HEK293 (cell line): ENCODE measurements at regions not wholly inside any gene's neighbourhood (a gene's known extent, or its start where the extent isn't known, plus 50 kb on each side); places are given as distances from the start of the nearest gene placed in this dataset.

ENCODE experiments used
- EGR2 ChIP-seq: fragments of 450-650 bp; formaldehyde crosslinking; IDR thresholded peaks from 2 replicates; pipeline ENCODE4 v1.5.1; 2016; ENCODE audit warnings: low read depth, missing biosample characterization, missing genetic modification characterization
- ZFP41 ChIP-seq: fragments of 450-650 bp; formaldehyde crosslinking; IDR thresholded peaks from 2 replicates; pipeline ENCODE4 v1.5.1; 2016; ENCODE audit warnings: missing biosample characterization, missing genetic modification characterization, borderline replicate concordance
- ZNF138 ChIP-seq: fragments of 450-650 bp; formaldehyde crosslinking; IDR thresholded peaks from 2 replicates; pipeline ENCODE4 v1.5.1; 2016; ENCODE audit warnings: missing biosample characterization, missing genetic modification characterization, borderline replicate concordance
- ZNF558 ChIP-seq: fragments of 450-650 bp; formaldehyde crosslinking; IDR thresholded peaks from 2 replicates; pipeline ENCODE4 v1.5.1; 2016; ENCODE audit warnings: missing biosample characterization, missing genetic modification characterization
- ZNF600 ChIP-seq: fragments of 450-650 bp; formaldehyde crosslinking; IDR thresholded peaks from 2 replicates; pipeline ENCODE4 v1.5.1; 2016; ENCODE audit warnings: missing biosample characterization, missing genetic modification characterization
- ZNF747 ChIP-seq: fragments of 450-650 bp; formaldehyde crosslinking; IDR thresholded peaks from 2 replicates; pipeline ENCODE4 v1.5.1; 2016; ENCODE audit warnings: missing biosample characterization, missing genetic modification characterization
- ZNF768 ChIP-seq: fragments of 450-650 bp; formaldehyde crosslinking; IDR thresholded peaks from 2 replicates; pipeline ENCODE4 v1.5.1; 2018; ENCODE audit warnings: missing biosample characterization, mild to moderate bottlenecking, missing genetic modification characterization
- ZXDB ChIP-seq: fragments of 450-650 bp; formaldehyde crosslinking; IDR thresholded peaks from 2 replicates; pipeline ENCODE4 v1.5.1; 2016; ENCODE audit warnings: missing biosample characterization, missing genetic modification characterization
- TF ChIP-seq, protein P1 (sequence below): fragments of 450-650 bp; formaldehyde crosslinking; IDR thresholded peaks from 2 replicates; pipeline ENCODE4 v1.5.1; 2016; ENCODE audit warnings: missing biosample characterization, missing genetic modification characterization
- TF ChIP-seq, protein P2 (sequence below): fragments of 450-650 bp; formaldehyde crosslinking; IDR thresholded peaks from 2 replicates; pipeline ENCODE4 v1.5.1; 2017; ENCODE audit warnings: missing biosample characterization, mild to moderate bottlenecking, missing genetic modification characterization, moderate library complexity
- TF ChIP-seq, protein P3 (sequence below): sonication (generic); formaldehyde crosslinking; IDR thresholded peaks from 2 replicates; pipeline ENCODE4 v1.8.1; 2022; ENCODE audit warnings: mild to moderate bottlenecking, moderate library complexity, missing genetic modification reagents
- TF ChIP-seq, protein P4 (sequence below): fragments of 450-650 bp; formaldehyde crosslinking; IDR thresholded peaks from 2 replicates; pipeline ENCODE4 v1.5.1; 2016; ENCODE audit warnings: missing biosample characterization, missing genetic modification characterization, low read depth
- TF ChIP-seq, protein P5 (sequence below): fragments of 450-650 bp; formaldehyde crosslinking; IDR thresholded peaks from 2 replicates; pipeline ENCODE4 v1.5.1; 2016; ENCODE audit warnings: missing biosample characterization, missing genetic modification characterization
- TF ChIP-seq, protein P6 (sequence below): fragments of 450-650 bp; formaldehyde crosslinking; IDR thresholded peaks from 2 replicates; pipeline ENCODE4 v1.5.1; 2016; ENCODE audit warnings: missing biosample characterization, missing genetic modification characterization

DNA sequence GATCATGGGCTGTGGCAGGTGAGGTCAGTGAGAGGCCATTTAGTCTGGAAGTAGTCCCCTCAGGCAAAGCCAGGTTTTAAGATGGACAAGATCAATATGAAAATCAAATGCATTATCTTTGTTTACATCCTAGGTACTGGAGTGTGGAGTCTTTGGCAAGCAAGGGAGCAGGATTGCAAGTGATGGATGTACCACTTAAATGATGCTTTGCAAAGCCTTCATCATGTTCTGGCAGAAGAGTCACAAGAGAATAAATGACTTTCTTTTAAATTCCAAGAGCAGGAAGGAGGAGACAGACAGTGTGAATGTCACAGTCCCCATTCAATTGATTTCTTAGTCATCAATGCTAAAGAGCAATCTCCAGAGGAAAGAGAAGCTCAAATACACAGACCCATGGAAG, 908.3 kb downstream of the FAM181B start:
- TF ChIP-seq ZNF138 (tag by site-specific recombination) = no peak
- no peak for TF ChIP-seq ZNF558 (tag by site-specific recombination)
- no peak for TF ChIP-seq ZNF747 (tag by site-specific recombination)
- no peak for TF ChIP-seq ZNF600 (tag by site-specific recombination)
- TF ChIP-seq EGR2 (tag by site-specific recombination) = no peak
- TF ChIP-seq, protein P1, sequence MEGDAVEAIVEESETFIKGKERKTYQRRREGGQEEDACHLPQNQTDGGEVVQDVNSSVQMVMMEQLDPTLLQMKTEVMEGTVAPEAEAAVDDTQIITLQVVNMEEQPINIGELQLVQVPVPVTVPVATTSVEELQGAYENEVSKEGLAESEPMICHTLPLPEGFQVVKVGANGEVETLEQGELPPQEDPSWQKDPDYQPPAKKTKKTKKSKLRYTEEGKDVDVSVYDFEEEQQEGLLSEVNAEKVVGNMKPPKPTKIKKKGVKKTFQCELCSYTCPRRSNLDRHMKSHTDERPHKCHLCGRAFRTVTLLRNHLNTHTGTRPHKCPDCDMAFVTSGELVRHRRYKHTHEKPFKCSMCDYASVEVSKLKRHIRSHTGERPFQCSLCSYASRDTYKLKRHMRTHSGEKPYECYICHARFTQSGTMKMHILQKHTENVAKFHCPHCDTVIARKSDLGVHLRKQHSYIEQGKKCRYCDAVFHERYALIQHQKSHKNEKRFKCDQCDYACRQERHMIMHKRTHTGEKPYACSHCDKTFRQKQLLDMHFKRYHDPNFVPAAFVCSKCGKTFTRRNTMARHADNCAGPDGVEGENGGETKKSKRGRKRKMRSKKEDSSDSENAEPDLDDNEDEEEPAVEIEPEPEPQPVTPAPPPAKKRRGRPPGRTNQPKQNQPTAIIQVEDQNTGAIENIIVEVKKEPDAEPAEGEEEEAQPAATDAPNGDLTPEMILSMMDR = no peak
- no peak for TF ChIP-seq ZXDB (tag by site-specific recombination)
- TF ChIP-seq, protein P2, sequence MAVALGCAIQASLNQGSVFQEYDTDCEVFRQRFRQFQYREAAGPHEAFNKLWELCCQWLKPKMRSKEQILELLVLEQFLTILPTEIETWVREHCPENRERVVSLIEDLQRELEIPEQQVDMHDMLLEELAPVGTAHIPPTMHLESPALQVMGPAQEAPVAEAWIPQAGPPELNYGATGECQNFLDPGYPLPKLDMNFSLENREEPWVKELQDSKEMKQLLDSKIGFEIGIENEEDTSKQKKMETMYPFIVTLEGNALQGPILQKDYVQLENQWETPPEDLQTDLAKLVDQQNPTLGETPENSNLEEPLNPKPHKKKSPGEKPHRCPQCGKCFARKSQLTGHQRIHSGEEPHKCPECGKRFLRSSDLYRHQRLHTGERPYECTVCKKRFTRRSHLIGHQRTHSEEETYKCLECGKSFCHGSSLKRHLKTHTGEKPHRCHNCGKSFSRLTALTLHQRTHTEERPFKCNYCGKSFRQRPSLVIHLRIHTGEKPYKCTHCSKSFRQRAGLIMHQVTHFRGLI (tag by site-specific recombination) = no peak
- TF ChIP-seq, protein P3, sequence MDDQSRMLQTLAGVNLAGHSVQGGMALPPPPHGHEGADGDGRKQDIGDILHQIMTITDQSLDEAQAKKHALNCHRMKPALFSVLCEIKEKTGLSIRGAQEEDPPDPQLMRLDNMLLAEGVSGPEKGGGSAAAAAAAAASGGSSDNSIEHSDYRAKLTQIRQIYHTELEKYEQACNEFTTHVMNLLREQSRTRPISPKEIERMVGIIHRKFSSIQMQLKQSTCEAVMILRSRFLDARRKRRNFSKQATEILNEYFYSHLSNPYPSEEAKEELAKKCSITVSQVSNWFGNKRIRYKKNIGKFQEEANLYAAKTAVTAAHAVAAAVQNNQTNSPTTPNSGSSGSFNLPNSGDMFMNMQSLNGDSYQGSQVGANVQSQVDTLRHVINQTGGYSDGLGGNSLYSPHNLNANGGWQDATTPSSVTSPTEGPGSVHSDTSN (CRISPR knock-in tag) = no peak
- TF ChIP-seq, protein P4, sequence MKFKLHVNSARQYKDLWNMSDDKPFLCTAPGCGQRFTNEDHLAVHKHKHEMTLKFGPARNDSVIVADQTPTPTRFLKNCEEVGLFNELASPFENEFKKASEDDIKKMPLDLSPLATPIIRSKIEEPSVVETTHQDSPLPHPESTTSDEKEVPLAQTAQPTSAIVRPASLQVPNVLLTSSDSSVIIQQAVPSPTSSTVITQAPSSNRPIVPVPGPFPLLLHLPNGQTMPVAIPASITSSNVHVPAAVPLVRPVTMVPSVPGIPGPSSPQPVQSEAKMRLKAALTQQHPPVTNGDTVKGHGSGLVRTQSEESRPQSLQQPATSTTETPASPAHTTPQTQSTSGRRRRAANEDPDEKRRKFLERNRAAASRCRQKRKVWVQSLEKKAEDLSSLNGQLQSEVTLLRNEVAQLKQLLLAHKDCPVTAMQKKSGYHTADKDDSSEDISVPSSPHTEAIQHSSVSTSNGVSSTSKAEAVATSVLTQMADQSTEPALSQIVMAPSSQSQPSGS (tag by site-specific recombination) = no peak
- TF ChIP-seq, protein P5, sequence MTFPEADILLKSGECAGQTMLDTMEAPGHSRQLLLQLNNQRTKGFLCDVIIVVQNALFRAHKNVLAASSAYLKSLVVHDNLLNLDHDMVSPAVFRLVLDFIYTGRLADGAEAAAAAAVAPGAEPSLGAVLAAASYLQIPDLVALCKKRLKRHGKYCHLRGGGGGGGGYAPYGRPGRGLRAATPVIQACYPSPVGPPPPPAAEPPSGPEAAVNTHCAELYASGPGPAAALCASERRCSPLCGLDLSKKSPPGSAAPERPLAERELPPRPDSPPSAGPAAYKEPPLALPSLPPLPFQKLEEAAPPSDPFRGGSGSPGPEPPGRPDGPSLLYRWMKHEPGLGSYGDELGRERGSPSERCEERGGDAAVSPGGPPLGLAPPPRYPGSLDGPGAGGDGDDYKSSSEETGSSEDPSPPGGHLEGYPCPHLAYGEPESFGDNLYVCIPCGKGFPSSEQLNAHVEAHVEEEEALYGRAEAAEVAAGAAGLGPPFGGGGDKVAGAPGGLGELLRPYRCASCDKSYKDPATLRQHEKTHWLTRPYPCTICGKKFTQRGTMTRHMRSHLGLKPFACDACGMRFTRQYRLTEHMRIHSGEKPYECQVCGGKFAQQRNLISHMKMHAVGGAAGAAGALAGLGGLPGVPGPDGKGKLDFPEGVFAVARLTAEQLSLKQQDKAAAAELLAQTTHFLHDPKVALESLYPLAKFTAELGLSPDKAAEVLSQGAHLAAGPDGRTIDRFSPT (tag by site-specific recombination) = no peak
- TF ChIP-seq, protein P6, sequence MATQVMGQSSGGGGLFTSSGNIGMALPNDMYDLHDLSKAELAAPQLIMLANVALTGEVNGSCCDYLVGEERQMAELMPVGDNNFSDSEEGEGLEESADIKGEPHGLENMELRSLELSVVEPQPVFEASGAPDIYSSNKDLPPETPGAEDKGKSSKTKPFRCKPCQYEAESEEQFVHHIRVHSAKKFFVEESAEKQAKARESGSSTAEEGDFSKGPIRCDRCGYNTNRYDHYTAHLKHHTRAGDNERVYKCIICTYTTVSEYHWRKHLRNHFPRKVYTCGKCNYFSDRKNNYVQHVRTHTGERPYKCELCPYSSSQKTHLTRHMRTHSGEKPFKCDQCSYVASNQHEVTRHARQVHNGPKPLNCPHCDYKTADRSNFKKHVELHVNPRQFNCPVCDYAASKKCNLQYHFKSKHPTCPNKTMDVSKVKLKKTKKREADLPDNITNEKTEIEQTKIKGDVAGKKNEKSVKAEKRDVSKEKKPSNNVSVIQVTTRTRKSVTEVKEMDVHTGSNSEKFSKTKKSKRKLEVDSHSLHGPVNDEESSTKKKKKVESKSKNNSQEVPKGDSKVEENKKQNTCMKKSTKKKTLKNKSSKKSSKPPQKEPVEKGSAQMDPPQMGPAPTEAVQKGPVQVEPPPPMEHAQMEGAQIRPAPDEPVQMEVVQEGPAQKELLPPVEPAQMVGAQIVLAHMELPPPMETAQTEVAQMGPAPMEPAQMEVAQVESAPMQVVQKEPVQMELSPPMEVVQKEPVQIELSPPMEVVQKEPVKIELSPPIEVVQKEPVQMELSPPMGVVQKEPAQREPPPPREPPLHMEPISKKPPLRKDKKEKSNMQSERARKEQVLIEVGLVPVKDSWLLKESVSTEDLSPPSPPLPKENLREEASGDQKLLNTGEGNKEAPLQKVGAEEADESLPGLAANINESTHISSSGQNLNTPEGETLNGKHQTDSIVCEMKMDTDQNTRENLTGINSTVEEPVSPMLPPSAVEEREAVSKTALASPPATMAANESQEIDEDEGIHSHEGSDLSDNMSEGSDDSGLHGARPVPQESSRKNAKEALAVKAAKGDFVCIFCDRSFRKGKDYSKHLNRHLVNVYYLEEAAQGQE (tag by site-specific recombination) = no peak
- TF ChIP-seq ZNF768 (tag by site-specific recombination) = no peak
- no peak for TF ChIP-seq ZFP41 (tag by site-specific recombination)
